ENCODE measurements at regions not wholly inside any gene's neighbourhood (a gene's known extent, or its start where the extent isn't known, plus 50 kb on each side); places are given as distances from the start of the nearest gene placed in this dataset.

- TF ChIP-seq CTCF (conservative IDR thresholded peaks at IDR 0.05) (no peak), ZFX (IDR thresholded peaks at IDR 0.05) (no peak)
Observed at GRCh38 chr6:143601504-143601903, 76.3 kb upstream of the PHACTR2 start.
